ENCODE measurements at regions not wholly inside any gene's neighbourhood (a gene's known extent, or its start where the extent isn't known, plus 50 kb on each side); places are given as distances from the start of the nearest gene placed in this dataset.

GRCh38 chr4:137129441-137129840 lies 402.9 kb downstream of the PCDH18 start:
- TF ChIP-seq, protein P1, sequence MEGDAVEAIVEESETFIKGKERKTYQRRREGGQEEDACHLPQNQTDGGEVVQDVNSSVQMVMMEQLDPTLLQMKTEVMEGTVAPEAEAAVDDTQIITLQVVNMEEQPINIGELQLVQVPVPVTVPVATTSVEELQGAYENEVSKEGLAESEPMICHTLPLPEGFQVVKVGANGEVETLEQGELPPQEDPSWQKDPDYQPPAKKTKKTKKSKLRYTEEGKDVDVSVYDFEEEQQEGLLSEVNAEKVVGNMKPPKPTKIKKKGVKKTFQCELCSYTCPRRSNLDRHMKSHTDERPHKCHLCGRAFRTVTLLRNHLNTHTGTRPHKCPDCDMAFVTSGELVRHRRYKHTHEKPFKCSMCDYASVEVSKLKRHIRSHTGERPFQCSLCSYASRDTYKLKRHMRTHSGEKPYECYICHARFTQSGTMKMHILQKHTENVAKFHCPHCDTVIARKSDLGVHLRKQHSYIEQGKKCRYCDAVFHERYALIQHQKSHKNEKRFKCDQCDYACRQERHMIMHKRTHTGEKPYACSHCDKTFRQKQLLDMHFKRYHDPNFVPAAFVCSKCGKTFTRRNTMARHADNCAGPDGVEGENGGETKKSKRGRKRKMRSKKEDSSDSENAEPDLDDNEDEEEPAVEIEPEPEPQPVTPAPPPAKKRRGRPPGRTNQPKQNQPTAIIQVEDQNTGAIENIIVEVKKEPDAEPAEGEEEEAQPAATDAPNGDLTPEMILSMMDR (IDR thresholded peaks at IDR 0.05): no peak
- no peak for TF ChIP-seq POLR2A (IDR thresholded peaks at IDR 0.05)
